ENCODE measurements at regions not wholly inside any gene's neighbourhood (a gene's known extent, or its start where the extent isn't known, plus 50 kb on each side); places are given as distances from the start of the nearest gene placed in this dataset.

DNA sequence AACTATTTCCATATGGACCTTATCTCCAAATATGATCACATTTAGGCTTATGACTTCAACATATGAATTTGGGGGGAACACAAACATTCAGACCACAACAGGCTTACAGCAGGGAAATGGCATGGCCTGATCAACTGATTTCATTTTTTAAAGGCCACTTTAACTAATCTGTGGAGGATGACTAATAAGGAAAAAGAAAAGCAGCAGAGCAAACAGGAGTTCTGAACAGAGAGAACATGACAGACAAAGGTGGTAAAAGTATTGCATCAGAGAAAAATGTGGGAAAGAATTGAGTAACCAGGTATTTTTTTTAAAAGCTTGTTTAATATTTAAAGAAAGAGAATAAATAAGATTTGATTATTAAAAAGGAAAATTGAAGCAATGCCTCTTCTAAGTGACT is 366.1 kb upstream of the TMPO start:
- TF ChIP-seq BHLHE40 (IDR thresholded peaks at IDR 0.05; ENCODE audit: borderline replicate concordance in 1 of 2, low read depth in 2 of 2, low read length in 1 of 2) (no peak), HDAC2 (IDR thresholded peaks at IDR 0.05) (no peak), RUNX3 (IDR thresholded peaks at IDR 0.05; ENCODE audit: low read length) (no peak), RCOR1 (conservative IDR thresholded peaks at IDR 0.05; ENCODE audit: low read depth, low read length) (no peak), EZH2 (IDR thresholded peaks at IDR 0.05; ENCODE audit: borderline replicate concordance, control insufficient read depth, low read depth, low read length) (no peak), POLR2A (IDR thresholded peaks at IDR 0.05; ENCODE audit: low read depth, low read length) (no peak), LARP7 (IDR thresholded peaks at IDR 0.05) (no peak), EGR1 (IDR thresholded peaks at IDR 0.05; ENCODE audit: borderline replicate concordance in 1 of 2, low read depth in 2 of 2, low read length in 2 of 2) (no peak), CHD4 (IDR thresholded peaks at IDR 0.05) (no peak), CBX5 (IDR thresholded peaks at IDR 0.05; ENCODE audit: low read depth) (no peak), HDGF (IDR thresholded peaks at IDR 0.05) (no peak), FOXM1 (IDR thresholded peaks at IDR 0.05; ENCODE audit: low read depth, low read length) (no peak), KDM1A (IDR thresholded peaks at IDR 0.05; ENCODE audit: borderline replicate concordance) (no peak)
- TF ChIP-seq, protein P1, sequence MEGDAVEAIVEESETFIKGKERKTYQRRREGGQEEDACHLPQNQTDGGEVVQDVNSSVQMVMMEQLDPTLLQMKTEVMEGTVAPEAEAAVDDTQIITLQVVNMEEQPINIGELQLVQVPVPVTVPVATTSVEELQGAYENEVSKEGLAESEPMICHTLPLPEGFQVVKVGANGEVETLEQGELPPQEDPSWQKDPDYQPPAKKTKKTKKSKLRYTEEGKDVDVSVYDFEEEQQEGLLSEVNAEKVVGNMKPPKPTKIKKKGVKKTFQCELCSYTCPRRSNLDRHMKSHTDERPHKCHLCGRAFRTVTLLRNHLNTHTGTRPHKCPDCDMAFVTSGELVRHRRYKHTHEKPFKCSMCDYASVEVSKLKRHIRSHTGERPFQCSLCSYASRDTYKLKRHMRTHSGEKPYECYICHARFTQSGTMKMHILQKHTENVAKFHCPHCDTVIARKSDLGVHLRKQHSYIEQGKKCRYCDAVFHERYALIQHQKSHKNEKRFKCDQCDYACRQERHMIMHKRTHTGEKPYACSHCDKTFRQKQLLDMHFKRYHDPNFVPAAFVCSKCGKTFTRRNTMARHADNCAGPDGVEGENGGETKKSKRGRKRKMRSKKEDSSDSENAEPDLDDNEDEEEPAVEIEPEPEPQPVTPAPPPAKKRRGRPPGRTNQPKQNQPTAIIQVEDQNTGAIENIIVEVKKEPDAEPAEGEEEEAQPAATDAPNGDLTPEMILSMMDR (IDR thresholded peaks at IDR 0.05 in 2 of 3, conservative IDR thresholded peaks at IDR 0.05 in 1 of 3; ENCODE audit: control insufficient read depth in 2 of 3, extremely low read depth in 1 of 3, insufficient read depth in 1 of 3, low read depth in 3 of 3, low read length in 3 of 3) = no peak
